Immature natural killer cell (primary cell): ENCODE measurements at regions not wholly inside any gene's neighbourhood (a gene's known extent, or its start where the extent isn't known, plus 50 kb on each side); places are given as distances from the start of the nearest gene placed in this dataset.

Experiments
- DNase-seq, 3 donors: peaks; one replicate each; pipeline ENCODE4 v3.0.0; 2022; ENCODE audit warnings: mixed read lengths in 1 of 3
- H3K27ac Mint-ChIP-seq, 6 donors: one replicate each; pipeline ENCODE4 v1.8.0; 2020; ENCODE audit warnings: mixed read lengths in 6 of 6, mild to moderate bottlenecking in 5 of 6, inconsistent platforms in 4 of 6, moderate library complexity in 3 of 6
- H3K27me3 Mint-ChIP-seq, 3 donors: one replicate each; pipeline ENCODE4 v1.8.0; 2020 to 2021; ENCODE audit warnings: low read depth in 3 of 3, mild to moderate bottlenecking in 3 of 3, mixed read lengths in 3 of 3, moderate library complexity in 3 of 3, inconsistent platforms in 1 of 3
- H3K36me3 Mint-ChIP-seq, 3 donors: one replicate each; pipeline ENCODE4 v1.8.0; 2020; ENCODE audit warnings: mixed read lengths in 3 of 3, inconsistent platforms in 2 of 3, mild to moderate bottlenecking in 2 of 3
- H3K4me1 Mint-ChIP-seq, 2 donors: one replicate each; pipeline ENCODE4 v1.8.0; 2020; ENCODE audit warnings: inconsistent platforms in 2 of 2, mild to moderate bottlenecking in 2 of 2, mixed read lengths in 2 of 2, moderate library complexity in 1 of 2
- H3K4me3 Mint-ChIP-seq, 5 donors: one replicate each; pipeline ENCODE4 v1.8.0; 2020; ENCODE audit warnings: mild to moderate bottlenecking in 5 of 5, mixed read lengths in 5 of 5, inconsistent platforms in 3 of 5, moderate library complexity in 3 of 5
- H3K9me3 Mint-ChIP-seq, 6 donors: one replicate each; pipeline ENCODE4 v1.8.0; 2020; ENCODE audit warnings: mild to moderate bottlenecking in 6 of 6, mixed read lengths in 6 of 6, inconsistent platforms in 4 of 6, moderate library complexity in 3 of 6

DNA sequence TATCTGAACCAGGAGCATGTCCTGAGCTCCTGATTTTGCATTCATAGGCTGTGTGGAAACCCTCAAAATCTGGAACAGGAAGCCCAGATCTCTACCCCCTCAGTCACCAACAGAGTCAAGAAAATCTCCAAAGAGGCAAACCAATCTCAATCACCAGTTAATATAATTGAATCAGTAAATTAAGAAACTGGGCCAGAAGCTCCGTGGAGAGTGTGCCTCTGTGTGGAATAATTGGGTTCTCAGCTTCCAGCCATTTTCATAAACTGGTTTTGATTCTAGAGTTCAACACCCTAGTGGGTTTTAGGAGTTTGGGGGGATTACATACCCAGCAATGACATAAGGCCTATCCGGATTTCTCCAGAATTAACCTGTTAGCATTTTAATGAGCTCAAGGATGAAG lies 362.9 kb downstream of the IRX2 start:
- Mint-ChIP-seq H3K27me3 (peaks cover 0 to 4% (median 0%) of the 10 kb centered on the region in 3 donors), H3K27ac (no peak overlapping the region)
- no peak for DNase-seq

DNA sequence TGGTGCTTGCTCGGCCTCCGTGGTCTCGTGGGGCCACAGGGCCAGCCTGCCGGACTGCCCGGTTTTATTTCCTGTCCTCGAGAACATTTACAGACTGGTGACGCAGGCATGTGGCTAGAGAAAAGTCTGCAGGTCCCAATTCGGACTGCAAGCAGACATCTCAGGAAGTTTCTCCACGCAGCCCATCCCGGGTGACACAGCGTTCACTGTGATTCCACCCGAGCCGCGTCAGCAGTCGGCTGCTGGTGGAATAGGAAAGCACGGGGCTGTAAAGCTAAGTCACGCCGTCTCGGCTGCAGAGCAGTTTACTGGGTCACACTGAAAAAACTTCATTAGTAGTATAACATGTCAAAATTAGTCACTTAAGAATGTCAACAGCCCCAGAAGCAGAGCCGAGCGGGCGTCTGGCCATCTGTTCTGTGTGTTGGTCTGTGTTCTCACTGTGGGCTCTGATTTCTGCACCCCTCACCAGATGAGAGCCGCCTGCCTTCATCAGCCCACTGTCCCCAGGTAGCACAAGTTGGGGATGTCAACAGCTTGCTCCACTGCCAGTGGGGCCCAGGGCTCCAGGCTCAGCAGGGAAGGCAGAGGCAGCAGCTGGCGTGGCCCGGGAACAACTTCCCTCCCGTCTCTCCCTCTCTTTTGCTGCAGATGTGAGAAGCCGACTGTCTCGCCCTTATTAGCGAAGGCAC lies 363.7 kb downstream of the IRX2 start:
- H3K4me3 Mint-ChIP-seq = no peak overlapping the region
- H3K9me3 Mint-ChIP-seq = peaks cover 0 to 2% (median 0%) of the 10 kb centered on the region in 6 donors
- no peak for DNase-seq
- H3K27me3 Mint-ChIP-seq = peaks cover 0 to 4% (median 0%) of the 10 kb centered on the region in 3 donors
- no peak overlapping the region for H3K27ac Mint-ChIP-seq
- no peaks in the 10 kb centered on the region for H3K36me3 Mint-ChIP-seq
- no peaks in the 10 kb centered on the region for H3K4me1 Mint-ChIP-seq

More for the DNA sequence above, 362.9 kb downstream of the IRX2 start:
- Mint-ChIP-seq H3K4me1 (no peaks in the 10 kb centered on the region), H3K9me3 (peaks cover 0 to 2% (median 0%) of the 10 kb centered on the region in 6 donors), H3K36me3 (no peaks in the 10 kb centered on the region), H3K4me3 (no peak overlapping the region)

- Mint-ChIP-seq H3K27me3 (peaks cover 0 to 2% (median 0%) of the 10 kb centered on the region in 3 donors), H3K36me3 (no peaks in the 10 kb centered on the region), H3K9me3 (peaks cover 0 to 2% (median 0%) of the 10 kb centered on the region in 6 donors), H3K4me1 (no peaks in the 10 kb centered on the region), H3K27ac (no peak overlapping the region), H3K4me3 (no peak overlapping the region)
- no peak for DNase-seq
Measured at GRCh38 chr5:2387250-2387633, 364.2 kb downstream of the IRX2 start.

GRCh38 chr5:2385818-2386217 lies 365.7 kb downstream of the IRX2 start:
- Mint-ChIP-seq H3K27me3 (peaks cover 0 to 5% (median 0%) of the 10 kb centered on the region in 3 donors), H3K9me3 (peaks cover 0 to 2% (median 0%) of the 10 kb centered on the region in 6 donors), H3K27ac (no peak overlapping the region), H3K4me3 (no peak overlapping the region), H3K4me1 (no peaks in the 10 kb centered on the region), H3K36me3 (no peaks in the 10 kb centered on the region)
- no peak for DNase-seq

- DNase-seq = no peak
- Mint-ChIP-seq H3K27me3 (peaks cover 0 to 3% (median 0%) of the 10 kb centered on the region in 3 donors), H3K27ac (no peak overlapping the region), H3K36me3 (no peaks in the 10 kb centered on the region), H3K4me3 (no peak overlapping the region), H3K4me1 (no peaks in the 10 kb centered on the region), H3K9me3 (no peaks in the 10 kb centered on the region)
Measured at GRCh38 chr5:2383698-2384065, 367.8 kb downstream of the IRX2 start.

DNA sequence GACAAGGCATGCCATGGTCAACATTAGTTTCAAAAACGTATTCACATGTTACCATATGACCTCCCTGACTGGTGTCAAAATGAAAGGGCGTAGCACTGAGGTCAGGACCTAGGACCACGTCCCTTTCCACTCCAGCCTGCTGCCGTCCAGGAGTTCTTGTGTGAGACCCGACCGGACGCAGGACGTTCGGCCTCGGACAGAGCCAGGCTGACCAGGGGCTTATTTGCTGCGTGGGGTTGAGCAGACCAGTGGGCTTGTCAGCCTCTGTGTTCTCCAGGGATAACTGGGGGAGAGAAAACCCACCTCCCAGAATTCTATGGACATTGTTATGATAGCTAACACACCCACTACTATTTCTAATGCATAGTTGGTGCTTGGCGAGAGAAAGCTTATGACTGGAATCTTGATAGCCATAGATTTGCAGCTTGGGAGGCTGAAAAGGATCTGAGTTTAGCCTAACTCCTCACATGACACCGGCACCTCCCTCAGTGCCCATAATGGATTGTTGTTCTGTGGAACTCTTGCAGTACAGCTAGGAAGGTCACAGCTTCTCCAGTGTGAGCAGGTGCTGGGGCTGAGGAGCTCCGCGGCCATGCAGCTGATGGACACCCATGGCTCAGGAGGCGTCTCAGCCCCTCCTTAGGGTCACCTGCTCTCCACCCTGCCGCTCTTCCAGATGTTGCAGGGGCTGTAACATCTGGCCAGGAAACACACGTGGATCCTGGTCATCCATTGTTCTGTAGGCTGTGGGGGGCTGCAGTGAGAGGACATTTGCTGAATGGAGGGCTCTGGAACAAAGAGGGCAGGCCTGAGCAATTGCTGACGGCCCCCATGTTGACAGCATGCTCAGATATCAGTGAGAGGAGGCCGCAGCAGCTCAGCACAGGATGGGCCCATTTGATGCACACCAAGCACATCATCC lies 368.4 kb downstream of the IRX2 start:
- Mint-ChIP-seq H3K27me3 (peaks cover 0 to 3% (median 0%) of the 10 kb centered on the region in 3 donors), H3K36me3 (no peaks in the 10 kb centered on the region), H3K9me3 (no peaks in the 10 kb centered on the region), H3K4me3 (no peak overlapping the region), H3K4me1 (no peaks in the 10 kb centered on the region), H3K27ac (no peak overlapping the region)
- no peak for DNase-seq

DNA sequence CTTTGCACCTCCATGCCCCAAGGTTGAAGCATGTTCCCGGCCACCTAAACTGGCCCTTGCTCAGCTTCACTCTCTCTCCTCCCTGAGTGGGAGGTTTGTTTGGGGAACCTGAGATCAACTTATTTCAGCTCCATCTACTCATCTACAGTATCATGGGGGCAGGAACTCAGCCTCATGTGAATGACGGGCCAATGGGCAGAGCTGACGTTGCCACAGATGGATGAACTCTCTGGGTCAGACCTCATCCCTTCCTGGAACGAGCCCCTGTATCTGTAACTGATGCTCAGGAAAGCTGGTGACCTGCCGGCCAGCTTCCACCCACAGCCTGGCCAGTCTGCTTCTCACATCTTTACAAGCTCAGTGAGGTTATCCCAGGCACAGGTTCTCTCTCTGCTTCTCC lies 369.6 kb downstream of the IRX2 start:
- no peak overlapping the region for H3K27ac Mint-ChIP-seq
- peaks cover 0 to 3% (median 0%) of the 10 kb centered on the region in 3 donors for H3K27me3 Mint-ChIP-seq
- DNase-seq = no peak
- no peaks in the 10 kb centered on the region for H3K4me1 Mint-ChIP-seq
- no peaks in the 10 kb centered on the region for H3K36me3 Mint-ChIP-seq
- no peak overlapping the region for H3K4me3 Mint-ChIP-seq
- no peaks in the 10 kb centered on the region for H3K9me3 Mint-ChIP-seq

- Mint-ChIP-seq H3K27me3 (peaks cover 0 to 3% (median 0%) of the 10 kb centered on the region in 3 donors), H3K27ac (no peak overlapping the region), H3K4me1 (no peaks in the 10 kb centered on the region), H3K36me3 (no peaks in the 10 kb centered on the region), H3K9me3 (no peaks in the 10 kb centered on the region), H3K4me3 (no peak overlapping the region)
- no peak for DNase-seq
Measured at GRCh38 chr5:2381070-2381469, 370.4 kb downstream of the IRX2 start.

DNA sequence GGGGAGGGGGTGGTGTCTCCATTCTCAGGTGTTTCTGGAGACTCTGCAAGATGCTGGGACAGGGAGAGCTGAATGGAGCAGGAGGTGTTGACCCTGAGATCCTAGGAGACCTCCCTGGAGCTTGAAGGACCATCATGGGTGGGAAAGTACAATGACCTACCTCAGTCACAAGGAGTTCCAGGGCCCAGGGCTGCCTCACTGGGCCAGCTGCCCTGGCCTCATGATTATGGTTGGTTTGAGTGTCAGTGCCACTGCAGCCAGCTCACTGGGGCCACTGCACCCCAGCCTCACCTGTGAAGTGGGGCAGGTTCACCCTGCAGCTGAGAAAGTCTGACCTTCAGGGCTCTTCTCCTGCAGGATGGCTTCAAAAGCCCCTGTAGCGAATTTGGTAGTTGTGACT lies 372.5 kb downstream of the IRX2 start:
- H3K27ac Mint-ChIP-seq = no peak overlapping the region
- H3K4me1 Mint-ChIP-seq = no peaks in the 10 kb centered on the region
- H3K9me3 Mint-ChIP-seq = peaks cover 0 to 3% (median 0%) of the 10 kb centered on the region in 6 donors
- H3K36me3 Mint-ChIP-seq = no peaks in the 10 kb centered on the region
- peaks cover 0 to 3% (median 1%) of the 10 kb centered on the region in 3 donors for H3K27me3 Mint-ChIP-seq
- no peak for DNase-seq
- no peak overlapping the region for H3K4me3 Mint-ChIP-seq

DNA sequence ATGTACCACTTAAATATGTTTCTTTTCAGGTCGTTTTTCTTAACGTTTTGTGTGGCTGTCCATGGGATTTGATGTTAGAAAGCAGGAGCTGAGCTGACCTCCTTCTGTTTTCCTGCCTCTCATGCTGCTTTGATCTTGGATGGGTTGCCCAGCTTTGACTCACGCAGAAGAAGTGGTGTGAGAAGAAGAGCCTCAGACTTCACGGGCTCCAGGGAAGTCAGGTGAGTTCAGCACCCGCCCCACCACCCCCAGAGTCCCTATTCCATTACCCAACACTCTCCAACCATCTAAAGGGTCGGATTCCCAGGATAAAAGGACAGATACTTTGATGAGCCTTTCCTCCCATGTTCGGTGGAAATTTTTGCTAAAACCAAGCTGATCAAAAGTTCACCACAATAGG lies 373.4 kb downstream of the IRX2 start:
- Mint-ChIP-seq H3K27me3 (peaks cover 1 to 3% (median 2%) of the 10 kb centered on the region in 3 donors), H3K27ac (no peak overlapping the region), H3K9me3 (peaks cover 0 to 3% (median 0%) of the 10 kb centered on the region in 6 donors), H3K4me1 (no peaks in the 10 kb centered on the region), H3K36me3 (no peaks in the 10 kb centered on the region), H3K4me3 (no peak overlapping the region)
- no peak for DNase-seq

DNA sequence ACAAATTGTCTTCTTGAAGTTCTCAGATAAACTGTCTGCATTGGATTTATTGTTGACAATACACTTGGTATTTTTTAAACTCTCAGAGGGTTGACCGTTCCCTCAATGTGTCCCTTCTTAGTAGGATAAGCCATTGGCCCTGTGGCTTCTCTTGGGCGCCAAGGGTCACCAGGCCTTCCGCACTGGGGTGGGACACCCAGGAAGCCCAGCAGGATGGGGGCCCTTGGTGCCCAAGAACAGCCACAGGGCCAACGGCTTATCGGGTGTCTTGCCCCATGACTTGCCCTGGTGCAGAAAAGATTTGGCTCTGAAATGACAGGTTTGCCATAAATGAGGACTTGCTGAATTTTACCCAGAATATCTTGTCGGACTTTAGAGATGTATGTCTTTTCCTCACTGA lies 375.0 kb downstream of the IRX2 start:
- peaks cover 1 to 4% (median 2%) of the 10 kb centered on the region in 3 donors for H3K27me3 Mint-ChIP-seq
- peaks cover 0 to 4% (median 0%) of the 10 kb centered on the region in 6 donors for H3K9me3 Mint-ChIP-seq
- no peak overlapping the region for H3K27ac Mint-ChIP-seq
- H3K4me3 Mint-ChIP-seq = no peak overlapping the region
- H3K4me1 Mint-ChIP-seq = no peaks in the 10 kb centered on the region
- no peak for DNase-seq
- no peaks in the 10 kb centered on the region for H3K36me3 Mint-ChIP-seq

GRCh38 chr5:2375757-2376250 lies 375.7 kb downstream of the IRX2 start:
- H3K4me1 Mint-ChIP-seq = no peaks in the 10 kb centered on the region
- H3K27ac Mint-ChIP-seq = no peak overlapping the region
- no peak for DNase-seq
- H3K9me3 Mint-ChIP-seq = peaks cover 0 to 4% (median 0%) of the 10 kb centered on the region in 6 donors
- H3K36me3 Mint-ChIP-seq = no peaks in the 10 kb centered on the region
- peaks cover 1 to 4% (median 2%) of the 10 kb centered on the region in 3 donors for H3K27me3 Mint-ChIP-seq
- no peak overlapping the region for H3K4me3 Mint-ChIP-seq

DNA sequence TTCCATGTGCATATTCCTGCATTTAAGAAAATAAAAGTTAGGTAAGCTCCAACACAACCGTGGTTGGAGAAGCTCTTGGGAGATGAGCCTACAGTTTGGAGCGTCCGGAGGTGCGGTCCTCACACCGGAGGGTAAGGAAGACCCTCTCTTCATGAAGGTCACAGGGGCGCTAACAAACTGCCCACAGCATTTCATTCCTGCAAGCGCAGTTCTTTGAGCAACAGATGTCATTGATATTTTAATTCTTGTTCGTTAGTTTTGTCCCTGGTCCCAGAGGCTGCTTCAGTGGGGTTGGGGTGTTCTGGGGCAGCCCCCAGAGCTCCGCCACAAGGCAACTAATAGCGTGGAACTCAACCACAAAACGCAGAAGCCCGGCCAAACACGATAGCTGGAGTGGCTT lies 376.2 kb downstream of the IRX2 start:
- DNase-seq = no peak
- no peak overlapping the region for H3K27ac Mint-ChIP-seq
- peaks cover 0 to 4% (median under 1%) of the 10 kb centered on the region in 6 donors for H3K9me3 Mint-ChIP-seq
- H3K4me1 Mint-ChIP-seq = no peaks in the 10 kb centered on the region
- peaks cover 1 to 4% (median 2%) of the 10 kb centered on the region in 3 donors for H3K27me3 Mint-ChIP-seq
- H3K36me3 Mint-ChIP-seq = no peaks in the 10 kb centered on the region
- H3K4me3 Mint-ChIP-seq = no peak overlapping the region

DNA sequence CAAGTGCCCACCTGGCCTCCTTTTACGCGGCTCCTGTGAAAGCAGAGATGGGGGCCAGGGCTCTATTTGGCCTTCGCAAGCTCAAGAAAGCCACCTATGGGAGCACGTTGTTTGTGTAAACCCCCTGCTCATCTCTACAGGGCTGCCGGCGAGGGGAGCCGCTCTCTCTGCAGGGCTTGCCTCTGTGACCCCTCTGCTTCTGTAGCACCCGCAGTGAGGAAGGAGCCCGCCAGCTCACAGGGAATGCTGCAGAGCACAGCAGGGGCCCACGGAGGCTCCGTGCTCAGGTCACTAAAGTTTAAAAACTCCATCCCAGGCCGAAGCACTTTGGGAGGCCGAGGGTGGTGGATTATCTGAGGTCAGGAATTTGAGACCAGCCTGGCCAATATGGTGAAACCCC lies 376.8 kb downstream of the IRX2 start:
- Mint-ChIP-seq H3K27ac (no peak overlapping the region), H3K36me3 (no peaks in the 10 kb centered on the region), H3K4me1 (no peaks in the 10 kb centered on the region), H3K9me3 (peaks cover under 1 to 7% (median 3%) of the 10 kb centered on the region in 6 donors), H3K4me3 (no peak overlapping the region), H3K27me3 (peaks cover 1 to 4% (median 2%) of the 10 kb centered on the region in 3 donors)
- DNase-seq = no peak
